Liver (tissue), 8 donors: ENCODE measurements at regions not wholly inside any gene's neighbourhood (a gene's known extent, or its start where the extent isn't known, plus 50 kb on each side); places are given as distances from the start of the nearest gene placed in this dataset.

Experiments used
- DNase-seq: peaks from one replicate; pipeline ENCODE4 v3.0.0-alpha.2; 2017; ENCODE audit warnings: low spot score
- H3K27ac ChIP-seq, 2 donors: one replicate each; pipeline ENCODE4 v1.7.0; 2013; ENCODE audit warnings: inconsistent platforms in 2 of 2, low read length in 2 of 2, control low read depth in 1 of 2, low read depth in 1 of 2, mild to moderate bottlenecking in 1 of 2
- H3K27me3 ChIP-seq, 4 donors: one replicate each; pipeline versions ENCODE4 v1.6.1 to v1.7.0; 2013; ENCODE audit warnings: low read length in 3 of 4, inconsistent platforms in 1 of 4, mild to moderate bottlenecking in 1 of 4, moderate library complexity in 1 of 4; ENCODE audit not compliant: control insufficient read depth in 4 of 4, insufficient read depth in 4 of 4
- H3K36me3 ChIP-seq, 4 donors: one replicate each; pipeline versions ENCODE4 v1.6.1 to v1.7.0; 2013; ENCODE audit warnings: low read length in 3 of 4, mild to moderate bottlenecking in 3 of 4, low read depth in 1 of 4, moderate library complexity in 1 of 4; ENCODE audit not compliant: control insufficient read depth in 4 of 4, insufficient read depth in 3 of 4
- H3K4me1 ChIP-seq, 4 donors: one replicate each; pipeline versions ENCODE4 v1.6.1 to v1.7.0; 2013; ENCODE audit warnings: low read length in 3 of 4, mild to moderate bottlenecking in 3 of 4, moderate library complexity in 1 of 4; ENCODE audit not compliant: control insufficient read depth in 4 of 4, insufficient read depth in 4 of 4
- H3K4me3 ChIP-seq, 3 donors: one replicate each; pipeline versions ENCODE4 v1.6.1 to v1.7.0; 2013; ENCODE audit warnings: low read length in 3 of 3, control low read depth in 1 of 3, low read depth in 1 of 3, mild to moderate bottlenecking in 1 of 3
- H3K9ac ChIP-seq, 2 donors: one replicate each; pipeline ENCODE4 v1.7.0; 2013; ENCODE audit warnings: low read length in 2 of 2, mild to moderate bottlenecking in 2 of 2, moderate library complexity in 2 of 2, control low read depth in 1 of 2, low read depth in 1 of 2
- H3K9me3 ChIP-seq, 4 donors: one replicate each; pipeline versions ENCODE4 v1.6.1 to v1.7.0; 2013; ENCODE audit warnings: low read length in 3 of 4; ENCODE audit not compliant: control insufficient read depth in 4 of 4
- EGR1 ChIP-seq, 2 donors: IDR thresholded peaks; 2 replicates each; pipeline ENCODE4 v1.6.1; 2016 to 2018; ENCODE audit warnings: antibody characterized with exemption in 2 of 2, low read depth in 2 of 2
- FOXA1 ChIP-seq: IDR thresholded peaks from 2 replicates; pipeline ENCODE4 v1.6.1; 2016; ENCODE audit warnings: antibody characterized with exemption
- FOXA2 ChIP-seq: IDR thresholded peaks from 2 replicates; pipeline ENCODE4 v1.6.1; 2016; ENCODE audit warnings: antibody characterized with exemption
- GABPA ChIP-seq, 2 donors: IDR thresholded peaks in 1 of 2; conservative IDR thresholded peaks in 1 of 2; 2 replicates each; pipeline ENCODE4 v1.6.1; 2016; ENCODE audit warnings: antibody characterized with exemption in 2 of 2, mild to moderate bottlenecking in 1 of 2, moderate library complexity in 1 of 2
- HNF4A ChIP-seq, 2 donors: conservative IDR thresholded peaks; 2 replicates each; pipeline ENCODE4 v1.6.1; 2016; ENCODE audit warnings: antibody characterized with exemption in 2 of 2, mild to moderate bottlenecking in 2 of 2
- HNF4G ChIP-seq: IDR thresholded peaks from 2 replicates; pipeline ENCODE4 v1.6.1; 2016; ENCODE audit warnings: antibody characterized with exemption
- JUND ChIP-seq, 2 donors: IDR thresholded peaks; 2 replicates each; pipeline ENCODE4 v1.6.1; 2016; ENCODE audit warnings: antibody characterized with exemption in 2 of 2
- NR2F2 ChIP-seq: IDR thresholded peaks from 2 replicates; pipeline ENCODE4 v1.6.1; 2016; ENCODE audit warnings: antibody characterized with exemption
- RAD21 ChIP-seq, 2 donors: IDR thresholded peaks; 2 replicates each; pipeline ENCODE4 v1.6.1; 2016; ENCODE audit warnings: antibody characterized with exemption in 2 of 2, mild to moderate bottlenecking in 2 of 2
- RXRA ChIP-seq, 2 donors: IDR thresholded peaks; 2 replicates each; pipeline ENCODE4 v1.6.1; 2017 to 2018; ENCODE audit warnings: antibody characterized with exemption in 2 of 2, mild to moderate bottlenecking in 1 of 2
- SP1 ChIP-seq: IDR thresholded peaks from 2 replicates; pipeline ENCODE4 v1.6.1; 2018; ENCODE audit warnings: antibody characterized with exemption, mild to moderate bottlenecking
- TAF1 ChIP-seq: conservative IDR thresholded peaks from 2 replicates; pipeline ENCODE4 v1.6.1; 2016; ENCODE audit warnings: antibody characterized with exemption, mild to moderate bottlenecking
- YY1 ChIP-seq: IDR thresholded peaks from 2 replicates; pipeline ENCODE4 v1.6.1; 2016; ENCODE audit warnings: antibody characterized with exemption, mild to moderate bottlenecking
- WGBS: extraction: QIAGEN DNeasy Blood & Tissue Kit; methylation state at CpG from one replicate; pipeline ENCODE4 v1.1.7; 2013; 5-methylcytosine and 5-hydroxymethylcytosine counted together
- TF ChIP-seq, protein P1 (sequence below): IDR thresholded peaks from 2 replicates; pipeline ENCODE4 v1.6.1; 2016; ENCODE audit warnings: antibody characterized with exemption, mild to moderate bottlenecking
- TF ChIP-seq, protein P2 (sequence below): IDR thresholded peaks from 2 replicates; pipeline ENCODE4 v1.6.1; 2016; ENCODE audit warnings: antibody characterized with exemption
- TF ChIP-seq, protein P3 (sequence below): fragments of 150-350 bp; IDR thresholded peaks from 2 replicates; pipeline ENCODE4 v1.5.1; 2017; ENCODE audit warnings: improper control_type of control experiment, low read depth, low read length; ENCODE audit not compliant: missing input control
- TF ChIP-seq, protein P4 (sequence below): IDR thresholded peaks from 2 replicates; pipeline ENCODE4 v1.6.1; 2016; ENCODE audit warnings: antibody characterized with exemption
- TF ChIP-seq, protein P5 (sequence below): IDR thresholded peaks from 2 replicates; pipeline ENCODE4 v1.6.1; 2016; ENCODE audit warnings: antibody characterized with exemption
- donor health status: healthy.
- donor health status: healthy.
- donor health status: healthy.
- donor health status: healthy.
- donor health status: healthy.

DNA sequence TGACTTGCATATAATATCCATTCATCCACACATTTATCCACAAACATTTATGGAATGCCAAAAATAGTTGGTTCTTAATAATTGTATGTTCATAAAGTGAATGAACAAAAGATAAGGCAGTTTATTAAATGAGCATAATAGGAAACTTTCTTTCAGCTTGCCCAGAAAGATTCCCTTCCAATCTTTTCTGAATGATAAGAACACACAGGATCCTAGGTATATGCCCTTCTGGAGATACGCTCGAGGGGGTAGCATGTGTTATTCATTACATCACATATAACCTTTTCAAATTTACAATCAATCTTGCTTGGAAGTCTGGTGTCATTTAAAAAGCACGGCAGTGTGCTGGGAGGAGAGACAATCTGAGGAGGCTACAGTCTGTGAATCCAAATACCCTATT is 80.4 kb upstream of the PDK4 start:
- H3K36me3 ChIP-seq, result no peaks in the 10 kb centered on the region

DNA sequence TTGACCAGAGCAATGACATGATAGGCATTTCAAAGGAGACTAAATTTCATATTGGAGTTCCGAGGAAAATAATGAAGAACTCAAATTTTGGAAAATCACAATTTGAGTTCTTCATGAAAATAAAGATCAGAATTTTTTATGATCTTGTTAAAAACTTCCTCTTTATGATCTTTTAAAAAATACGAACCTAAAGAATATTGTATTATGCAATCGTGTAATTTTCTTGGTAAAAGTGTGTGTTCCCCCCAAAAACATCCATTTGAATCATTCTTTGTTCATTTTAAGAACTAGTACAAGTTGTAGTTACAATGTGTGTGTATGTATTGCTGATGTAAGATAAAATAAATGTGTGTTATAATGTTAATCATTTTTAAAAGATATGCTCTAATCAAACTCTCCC is 79.3 kb upstream of the PDK4 start:
- no peaks in the 10 kb centered on the region for H3K9me3 ChIP-seq
- no peak overlapping the region for H3K4me3 ChIP-seq
- DNase-seq, result no peak
- WGBS, result 74% methylated on average over 3 of the region's 3 CpGs
- H3K9ac ChIP-seq, result no peak overlapping the region
- no peaks in the 10 kb centered on the region for H3K4me1 ChIP-seq
- no peak overlapping the region for H3K27ac ChIP-seq
- H3K36me3 ChIP-seq, result no peaks in the 10 kb centered on the region
- no peaks in the 10 kb centered on the region for H3K27me3 ChIP-seq
- TF ChIP-seq, protein P1, sequence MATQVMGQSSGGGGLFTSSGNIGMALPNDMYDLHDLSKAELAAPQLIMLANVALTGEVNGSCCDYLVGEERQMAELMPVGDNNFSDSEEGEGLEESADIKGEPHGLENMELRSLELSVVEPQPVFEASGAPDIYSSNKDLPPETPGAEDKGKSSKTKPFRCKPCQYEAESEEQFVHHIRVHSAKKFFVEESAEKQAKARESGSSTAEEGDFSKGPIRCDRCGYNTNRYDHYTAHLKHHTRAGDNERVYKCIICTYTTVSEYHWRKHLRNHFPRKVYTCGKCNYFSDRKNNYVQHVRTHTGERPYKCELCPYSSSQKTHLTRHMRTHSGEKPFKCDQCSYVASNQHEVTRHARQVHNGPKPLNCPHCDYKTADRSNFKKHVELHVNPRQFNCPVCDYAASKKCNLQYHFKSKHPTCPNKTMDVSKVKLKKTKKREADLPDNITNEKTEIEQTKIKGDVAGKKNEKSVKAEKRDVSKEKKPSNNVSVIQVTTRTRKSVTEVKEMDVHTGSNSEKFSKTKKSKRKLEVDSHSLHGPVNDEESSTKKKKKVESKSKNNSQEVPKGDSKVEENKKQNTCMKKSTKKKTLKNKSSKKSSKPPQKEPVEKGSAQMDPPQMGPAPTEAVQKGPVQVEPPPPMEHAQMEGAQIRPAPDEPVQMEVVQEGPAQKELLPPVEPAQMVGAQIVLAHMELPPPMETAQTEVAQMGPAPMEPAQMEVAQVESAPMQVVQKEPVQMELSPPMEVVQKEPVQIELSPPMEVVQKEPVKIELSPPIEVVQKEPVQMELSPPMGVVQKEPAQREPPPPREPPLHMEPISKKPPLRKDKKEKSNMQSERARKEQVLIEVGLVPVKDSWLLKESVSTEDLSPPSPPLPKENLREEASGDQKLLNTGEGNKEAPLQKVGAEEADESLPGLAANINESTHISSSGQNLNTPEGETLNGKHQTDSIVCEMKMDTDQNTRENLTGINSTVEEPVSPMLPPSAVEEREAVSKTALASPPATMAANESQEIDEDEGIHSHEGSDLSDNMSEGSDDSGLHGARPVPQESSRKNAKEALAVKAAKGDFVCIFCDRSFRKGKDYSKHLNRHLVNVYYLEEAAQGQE, result no peak
- TF ChIP-seq, protein P2, sequence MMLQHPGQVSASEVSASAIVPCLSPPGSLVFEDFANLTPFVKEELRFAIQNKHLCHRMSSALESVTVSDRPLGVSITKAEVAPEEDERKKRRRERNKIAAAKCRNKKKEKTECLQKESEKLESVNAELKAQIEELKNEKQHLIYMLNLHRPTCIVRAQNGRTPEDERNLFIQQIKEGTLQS, result no peak
- TF ChIP-seq TAF1 (no peak), SP1 (no peak), HNF4A (conservative IDR thresholded peaks at IDR 0.05) (no peak), FOXA2 (no peak), NR2F2 (no peak), HNF4G (no peak), FOXA1 (no peak), RAD21 (IDR thresholded peaks at IDR 0.05) (no peak), YY1 (no peak), EGR1 (IDR thresholded peaks at IDR 0.05; ENCODE audit: low read depth in 2 of 2) (no peak), RXRA (IDR thresholded peaks at IDR 0.05) (no peak), GABPA (IDR thresholded peaks at IDR 0.05 in 1 of 2, conservative IDR thresholded peaks at IDR 0.05 in 1 of 2) (no peak), JUND (IDR thresholded peaks at IDR 0.05) (no peak)
- TF ChIP-seq, protein P3, sequence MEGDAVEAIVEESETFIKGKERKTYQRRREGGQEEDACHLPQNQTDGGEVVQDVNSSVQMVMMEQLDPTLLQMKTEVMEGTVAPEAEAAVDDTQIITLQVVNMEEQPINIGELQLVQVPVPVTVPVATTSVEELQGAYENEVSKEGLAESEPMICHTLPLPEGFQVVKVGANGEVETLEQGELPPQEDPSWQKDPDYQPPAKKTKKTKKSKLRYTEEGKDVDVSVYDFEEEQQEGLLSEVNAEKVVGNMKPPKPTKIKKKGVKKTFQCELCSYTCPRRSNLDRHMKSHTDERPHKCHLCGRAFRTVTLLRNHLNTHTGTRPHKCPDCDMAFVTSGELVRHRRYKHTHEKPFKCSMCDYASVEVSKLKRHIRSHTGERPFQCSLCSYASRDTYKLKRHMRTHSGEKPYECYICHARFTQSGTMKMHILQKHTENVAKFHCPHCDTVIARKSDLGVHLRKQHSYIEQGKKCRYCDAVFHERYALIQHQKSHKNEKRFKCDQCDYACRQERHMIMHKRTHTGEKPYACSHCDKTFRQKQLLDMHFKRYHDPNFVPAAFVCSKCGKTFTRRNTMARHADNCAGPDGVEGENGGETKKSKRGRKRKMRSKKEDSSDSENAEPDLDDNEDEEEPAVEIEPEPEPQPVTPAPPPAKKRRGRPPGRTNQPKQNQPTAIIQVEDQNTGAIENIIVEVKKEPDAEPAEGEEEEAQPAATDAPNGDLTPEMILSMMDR, result no peak
- TF ChIP-seq, protein P4, sequence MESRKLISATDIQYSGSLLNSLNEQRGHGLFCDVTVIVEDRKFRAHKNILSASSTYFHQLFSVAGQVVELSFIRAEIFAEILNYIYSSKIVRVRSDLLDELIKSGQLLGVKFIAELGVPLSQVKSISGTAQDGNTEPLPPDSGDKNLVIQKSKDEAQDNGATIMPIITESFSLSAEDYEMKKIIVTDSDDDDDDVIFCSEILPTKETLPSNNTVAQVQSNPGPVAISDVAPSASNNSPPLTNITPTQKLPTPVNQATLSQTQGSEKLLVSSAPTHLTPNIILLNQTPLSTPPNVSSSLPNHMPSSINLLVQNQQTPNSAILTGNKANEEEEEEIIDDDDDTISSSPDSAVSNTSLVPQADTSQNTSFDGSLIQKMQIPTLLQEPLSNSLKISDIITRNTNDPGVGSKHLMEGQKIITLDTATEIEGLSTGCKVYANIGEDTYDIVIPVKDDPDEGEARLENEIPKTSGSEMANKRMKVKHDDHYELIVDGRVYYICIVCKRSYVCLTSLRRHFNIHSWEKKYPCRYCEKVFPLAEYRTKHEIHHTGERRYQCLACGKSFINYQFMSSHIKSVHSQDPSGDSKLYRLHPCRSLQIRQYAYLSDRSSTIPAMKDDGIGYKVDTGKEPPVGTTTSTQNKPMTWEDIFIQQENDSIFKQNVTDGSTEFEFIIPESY, result no peak
- TF ChIP-seq, protein P5, sequence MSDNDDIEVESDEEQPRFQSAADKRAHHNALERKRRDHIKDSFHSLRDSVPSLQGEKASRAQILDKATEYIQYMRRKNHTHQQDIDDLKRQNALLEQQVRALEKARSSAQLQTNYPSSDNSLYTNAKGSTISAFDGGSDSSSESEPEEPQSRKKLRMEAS, result no peak

More for the DNA sequence above, 80.4 kb upstream of the PDK4 start:
- H3K27me3 ChIP-seq, result no peaks in the 10 kb centered on the region
- no peak overlapping the region for H3K4me3 ChIP-seq
- no peak for DNase-seq
- 83% methylated on average over 3 of the region's 3 CpGs for WGBS
- no peak overlapping the region for H3K9ac ChIP-seq
- H3K4me1 ChIP-seq, result no peaks in the 10 kb centered on the region
- TF ChIP-seq HNF4G, result no peak
- TF ChIP-seq, protein P1, result no peak
- H3K27ac ChIP-seq, result no peak overlapping the region
- no peaks in the 10 kb centered on the region for H3K9me3 ChIP-seq
